Naive thymus-derived CD4-positive, alpha-beta T cell (primary cell): ENCODE measurements at regions not wholly inside any gene's neighbourhood (a gene's known extent, or its start where the extent isn't known, plus 50 kb on each side); places are given as distances from the start of the nearest gene placed in this dataset.
A peak's percentile ranks its signal among the peaks of the same experiment; 100 is the strongest.

ENCODE experiments used
- ATAC-seq: fragments of 150-1000 bp; cut with Tn5 transposase; 2 replicates; pipeline ENCODE4 v1.10.0; 2021; ENCODE audit warnings: mild to moderate bottlenecking, moderate library complexity
- CTCF ChIA-PET: fragments of 350-600 bp; sonication (Branson Sonifier 250); formaldehyde crosslinking; loops from one replicate; lab custom pipeline; 2021; ENCODE audit warnings: antibody characterized with exemption; lab: Charles Lee
- POLR2A ChIA-PET: fragments of 350-600 bp; sonication (Branson Sonifier 250); formaldehyde crosslinking; loops from one replicate; lab custom pipeline; 2021; ENCODE audit warnings: antibody characterized with exemption, inconsistent platforms; lab: Charles Lee
- DNase-seq, 9 donors: peaks; one replicate each; pipeline versions ENCODE4 v3.0.0 to v3.0.0-alpha.2; 2020 to 2022; ENCODE audit warnings: mixed read lengths in 1 of 9
- H3K27ac ChIP-seq: one replicate; pipeline ENCODE4 v1.7.0; 2013; ENCODE audit warnings: mild to moderate bottlenecking, low read depth, low read length, moderate library complexity
- H3K27me3 ChIP-seq, 2 donors: one replicate each; pipeline ENCODE4 v1.7.0; 2013; ENCODE audit warnings: low read length in 2 of 2, mild to moderate bottlenecking in 2 of 2, moderate library complexity in 2 of 2; ENCODE audit not compliant: control insufficient read depth in 2 of 2, insufficient read depth in 2 of 2
- H3K36me3 ChIP-seq, 3 experiments: 1 replicate in 2 of 3; 2 replicates in 1 of 3; pipeline ENCODE4 v1.7.0; 2013; ENCODE audit warnings: low read length in 3 of 3, mild to moderate bottlenecking in 3 of 3, moderate library complexity in 1 of 3; ENCODE audit not compliant: insufficient read depth in 3 of 3, control insufficient read depth in 2 of 3
- H3K4me1 ChIP-seq, 2 donors: one replicate each; pipeline ENCODE4 v1.7.0; 2013; ENCODE audit warnings: low read length in 2 of 2, mild to moderate bottlenecking in 2 of 2, moderate library complexity in 1 of 2; ENCODE audit not compliant: control insufficient read depth in 2 of 2, insufficient read depth in 2 of 2
- H3K4me3 ChIP-seq: 2 replicates; pipeline ENCODE4 v1.7.0; 2013; ENCODE audit warnings: mild to moderate bottlenecking, low read length
- H3K9me3 ChIP-seq, 3 experiments: 1 replicate in 2 of 3; 2 replicates in 1 of 3; pipeline ENCODE4 v1.7.0; 2013; ENCODE audit warnings: low read length in 3 of 3; ENCODE audit not compliant: control insufficient read depth in 2 of 3
- H3K27ac Mint-ChIP-seq, 9 donors: one replicate each; pipeline ENCODE4 v1.8.0; 2020 to 2022; ENCODE audit warnings: mixed read lengths in 9 of 9, mild to moderate bottlenecking in 8 of 9, moderate library complexity in 5 of 9, inconsistent platforms in 2 of 9
- H3K27me3 Mint-ChIP-seq, 5 donors: one replicate each; pipeline ENCODE4 v1.8.0; 2021 to 2022; ENCODE audit warnings: mixed read lengths in 5 of 5, mild to moderate bottlenecking in 1 of 5
- H3K36me3 Mint-ChIP-seq, 5 donors: one replicate each; pipeline ENCODE4 v1.8.0; 2020 to 2022; ENCODE audit warnings: mixed read lengths in 5 of 5, mild to moderate bottlenecking in 3 of 5, inconsistent platforms in 1 of 5
- H3K4me1 Mint-ChIP-seq, 7 donors: one replicate each; pipeline ENCODE4 v1.8.0; 2020 to 2022; ENCODE audit warnings: mixed read lengths in 7 of 7, mild to moderate bottlenecking in 3 of 7, inconsistent platforms in 1 of 7
- H3K4me3 Mint-ChIP-seq, 10 donors: one replicate each; pipeline ENCODE4 v1.8.0; 2020 to 2022; ENCODE audit warnings: mild to moderate bottlenecking in 10 of 10, mixed read lengths in 10 of 10, moderate library complexity in 6 of 10, inconsistent platforms in 2 of 10
- H3K9me3 Mint-ChIP-seq, 11 donors: one replicate each; pipeline ENCODE4 v1.8.0; 2020 to 2022; ENCODE audit warnings: mixed read lengths in 11 of 11, mild to moderate bottlenecking in 4 of 11, inconsistent platforms in 1 of 11, moderate library complexity in 1 of 11
- intact Hi-C, 2 donors: fragments of 100-400 bp; cut with micrococcal nuclease; formaldehyde crosslinking; loops; one replicate each; pipeline ENCODE4 v1.15.1; 2023

DNA sequence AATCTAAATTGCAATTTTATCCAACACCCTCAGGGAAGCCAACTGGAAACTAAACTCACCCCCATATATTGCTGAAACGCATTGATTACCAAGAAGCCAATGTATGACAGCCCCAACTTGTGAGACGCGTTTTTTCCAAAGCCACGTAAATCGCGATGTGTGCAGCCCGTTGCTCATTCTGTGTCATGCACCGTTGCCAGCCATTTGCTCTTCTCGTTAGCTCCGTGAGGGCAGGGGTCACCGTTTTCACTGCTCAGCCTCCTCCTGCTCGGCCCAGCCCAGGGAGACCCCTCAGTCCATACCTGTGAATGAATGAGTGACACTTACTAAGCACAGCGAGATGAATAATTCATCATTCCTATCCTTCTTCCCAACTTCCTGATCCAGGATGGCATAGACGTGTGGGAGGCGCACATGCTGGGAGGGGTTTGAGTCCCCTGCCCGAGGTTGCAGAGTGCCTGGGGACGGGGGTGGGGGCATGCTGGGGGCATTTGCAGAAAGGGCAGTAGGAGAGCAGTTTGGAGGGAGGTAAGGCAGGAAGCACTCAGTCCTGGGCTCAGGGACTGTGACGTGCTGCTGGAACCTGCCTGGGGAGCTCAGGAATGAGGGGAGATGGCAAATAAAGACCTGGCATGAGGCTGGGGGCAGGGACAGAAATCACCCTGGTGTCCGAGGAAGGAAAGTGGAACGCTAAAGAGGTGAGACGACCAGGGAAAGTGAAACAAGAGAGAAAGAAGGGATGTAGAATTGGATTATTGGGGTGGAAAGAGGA lies 104.2 kb upstream of the SDK1 start:
- CTCF ChIA-PET, result no interaction called here
- POLR2A ChIA-PET, result no interaction called here
- H3K27ac Mint-ChIP-seq, result no peak overlapping the region
- ATAC-seq (no peak), DNase-seq (no peak)
- no peaks in the 10 kb centered on the region for H3K4me1 Mint-ChIP-seq
- peaks cover 2 to 32% (median 11%) of the 10 kb centered on the region in 11 donors for H3K9me3 Mint-ChIP-seq
- H3K4me1 ChIP-seq, result no peaks in the 10 kb centered on the region
- H3K27ac ChIP-seq, result no peak overlapping the region
- H3K36me3 Mint-ChIP-seq, result peaks cover 0 to 6% (median 0%) of the 10 kb centered on the region in 5 donors
- H3K9me3 ChIP-seq, result no peaks in the 10 kb centered on the region
- no peak overlapping the region for H3K4me3 Mint-ChIP-seq
- intact Hi-C loops, result no loop called here
- H3K27me3 Mint-ChIP-seq, result peaks cover 0 to 11% (median 0%) of the 10 kb centered on the region in 5 donors
- no peaks in the 10 kb centered on the region for H3K27me3 ChIP-seq
- no peaks in the 10 kb centered on the region for H3K36me3 ChIP-seq
- no peak overlapping the region for H3K4me3 ChIP-seq

DNA sequence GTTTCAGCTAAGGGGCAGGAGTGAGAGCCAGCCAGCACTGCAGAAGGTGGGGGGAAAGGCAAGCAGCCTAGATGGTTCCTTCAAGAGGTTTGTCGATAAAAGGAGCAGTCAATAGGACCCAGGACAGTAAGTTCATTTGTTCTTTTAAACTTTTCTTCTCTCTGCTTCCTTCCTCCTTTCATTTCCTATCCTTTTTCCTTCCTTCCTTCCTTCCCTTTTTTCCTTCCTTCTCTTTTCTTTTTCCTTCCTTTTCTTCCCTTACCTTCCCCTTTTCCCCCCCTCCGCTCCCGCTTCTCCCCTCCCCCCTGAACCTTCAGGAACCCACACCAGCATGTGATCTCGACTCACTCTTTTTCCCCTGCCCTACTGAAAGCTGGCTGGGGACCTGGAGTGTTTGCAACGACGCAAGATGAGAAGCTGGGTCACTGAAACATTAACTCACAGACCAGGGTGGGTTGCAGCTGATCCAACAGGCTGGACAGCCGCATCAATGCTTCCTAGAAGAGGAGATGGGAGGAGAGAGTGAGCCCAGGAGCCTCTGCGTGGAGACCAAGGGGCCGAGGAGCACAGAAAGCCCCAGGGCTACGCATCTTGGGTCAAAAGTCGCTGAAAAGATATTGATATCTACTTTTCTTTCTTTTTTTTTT lies 103.4 kb upstream of the SDK1 start:
- Histone ChIP-seq H3K27me3 (no peaks in the 10 kb centered on the region), H3K9me3 (no peaks in the 10 kb centered on the region), H3K4me3 (no peak overlapping the region), H3K36me3 (no peaks in the 10 kb centered on the region), H3K4me1 (no peaks in the 10 kb centered on the region), H3K27ac (no peak overlapping the region)
- peaks cover 0 to 11% (median 0%) of the 10 kb centered on the region in 5 donors for H3K27me3 Mint-ChIP-seq
- POLR2A ChIA-PET, result no interaction called here
- H3K9me3 Mint-ChIP-seq, result peaks cover 2 to 32% (median 11%) of the 10 kb centered on the region in 11 donors
- CTCF ChIA-PET, result interaction anchor here (0.6 kb wide), 3 partner anchors 9 to 31 kb away, joined by 3 to 4 read pairs (median 3); no protein-coding TSS in a partner anchor
- ATAC-seq, result no peak
- H3K36me3 Mint-ChIP-seq, result peaks cover 0 to 6% (median 0%) of the 10 kb centered on the region in 5 donors
- no peak overlapping the region for H3K27ac Mint-ChIP-seq
- H3K4me1 Mint-ChIP-seq, result peaks cover 0 to 4% (median 0%) of the 10 kb centered on the region in 7 donors
- no peak for DNase-seq
- intact Hi-C loops, result no loop called here
- H3K4me3 Mint-ChIP-seq, result no peak overlapping the region

DNA sequence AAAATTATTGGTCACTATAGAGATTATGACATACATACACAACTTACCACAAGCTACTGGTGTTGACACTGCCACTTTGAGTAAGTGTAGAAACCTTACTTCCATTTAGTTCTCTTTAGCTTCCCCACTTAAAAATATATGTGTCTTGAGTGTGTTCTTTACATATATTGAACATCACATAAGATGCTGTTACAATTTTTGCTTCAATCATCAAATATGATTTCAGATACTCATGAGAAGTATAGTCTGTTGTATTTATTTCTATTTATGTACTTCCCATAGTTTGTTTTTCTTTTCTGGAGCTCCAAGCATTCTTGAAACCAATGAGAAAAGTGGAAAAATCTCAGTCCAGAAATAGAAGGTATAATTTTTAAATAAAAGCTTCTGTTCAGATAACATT lies 102.7 kb upstream of the SDK1 start:
- Histone ChIP-seq H3K4me1 (no peaks in the 10 kb centered on the region), H3K36me3 (no peaks in the 10 kb centered on the region), H3K27me3 (no peaks in the 10 kb centered on the region), H3K4me3 (no peak overlapping the region), H3K27ac (no peak overlapping the region), H3K9me3 (no peaks in the 10 kb centered on the region)
- ChIA-PET POLR2A (no interaction called here), CTCF (interaction anchor here (0.6 kb wide), 2 partner anchors 10 to 11 kb away, joined by 3 to 4 read pairs; no protein-coding TSS in a partner anchor)
- intact Hi-C loops, result no loop called here
- peaks cover 0 to 4% (median 0%) of the 10 kb centered on the region in 7 donors for H3K4me1 Mint-ChIP-seq
- H3K27ac Mint-ChIP-seq, result no peak overlapping the region
- H3K4me3 Mint-ChIP-seq, result no peak overlapping the region
- peaks cover 0 to 11% (median 0%) of the 10 kb centered on the region in 5 donors for H3K27me3 Mint-ChIP-seq
- no peak for ATAC-seq
- DNase-seq, result no peak
- peaks cover 0 to 6% (median 0%) of the 10 kb centered on the region in 5 donors for H3K36me3 Mint-ChIP-seq
- H3K9me3 Mint-ChIP-seq, result peaks cover 2 to 32% (median 11%) of the 10 kb centered on the region in 11 donors

DNA sequence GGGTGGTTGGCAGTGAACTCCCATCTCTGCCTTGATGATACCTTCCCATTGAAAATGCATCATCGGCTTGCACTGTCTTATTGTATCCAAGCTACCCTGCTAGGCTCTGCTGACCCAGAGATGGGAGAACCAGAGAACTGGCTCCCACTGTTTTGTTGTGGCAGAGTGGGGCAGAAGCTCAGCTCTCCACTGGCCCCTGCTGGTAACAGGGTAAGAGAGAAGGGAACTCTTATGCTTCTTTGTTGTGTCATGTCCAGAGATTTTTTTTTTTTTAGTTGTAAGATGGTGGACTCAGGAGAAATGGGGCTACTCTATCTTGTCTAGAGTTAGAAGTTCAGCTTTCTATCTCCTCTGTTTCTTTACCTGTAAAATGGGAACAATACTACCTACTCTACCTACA lies 100.5 kb upstream of the SDK1 start:
- intact Hi-C loops, result loop anchor here in 1 of 2 donors (1.0 kb wide), 2 partner anchors 313 to 335 kb away; no protein-coding TSS in a partner anchor
- no peak overlapping the region for H3K27ac ChIP-seq
- ATAC-seq, result no peak
- ChIA-PET CTCF (interaction anchor here (0.6 kb wide), 1 partner anchor 336 kb away, joined by 3 read pairs; no protein-coding TSS in a partner anchor), POLR2A (no interaction called here)
- no peaks in the 10 kb centered on the region for H3K27me3 ChIP-seq
- no peak overlapping the region for H3K4me3 Mint-ChIP-seq
- H3K4me1 Mint-ChIP-seq, result peaks cover 0 to 4% (median 0%) of the 10 kb centered on the region in 7 donors
- no peak overlapping the region for H3K4me3 ChIP-seq
- no peaks in the 10 kb centered on the region for H3K9me3 ChIP-seq
- no peaks in the 10 kb centered on the region for H3K36me3 Mint-ChIP-seq
- peaks cover 0 to 13% (median 0%) of the 10 kb centered on the region in 5 donors for H3K27me3 Mint-ChIP-seq
- no peaks in the 10 kb centered on the region for H3K36me3 ChIP-seq
- no peaks in the 10 kb centered on the region for H3K4me1 ChIP-seq
- peak in 3 of 9 donors; percentile 5 to 8 (median 8) for DNase-seq
- H3K27ac Mint-ChIP-seq, result no peak overlapping the region
- H3K9me3 Mint-ChIP-seq, result peaks cover 0 to 29% (median 11%) of the 10 kb centered on the region in 11 donors

DNA sequence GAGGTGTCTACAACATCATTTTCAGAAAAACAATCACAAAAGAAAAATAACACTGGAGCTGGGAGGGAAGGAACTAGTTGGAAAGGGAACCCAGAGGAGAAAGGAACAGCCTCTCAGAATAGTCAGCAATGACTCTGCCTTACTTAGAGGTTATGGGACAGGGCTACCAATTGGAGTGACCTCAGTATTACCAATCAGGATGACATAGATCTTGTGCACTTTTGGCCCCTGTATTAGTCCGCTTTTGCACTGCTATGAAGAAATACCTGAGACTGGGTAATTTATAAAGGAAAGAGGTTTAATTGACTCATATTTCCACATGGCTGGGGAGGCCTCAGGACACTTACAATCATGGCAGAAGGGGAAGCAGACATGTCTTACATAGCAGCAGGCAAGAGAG lies 99.7 kb upstream of the SDK1 start:
- Mint-ChIP-seq H3K27ac (peak overlapping the region in 1 of 9 donors; percentile 17), H3K4me3 (no peak overlapping the region), H3K36me3 (no peaks in the 10 kb centered on the region), H3K4me1 (peaks cover 0 to 4% (median 0%) of the 10 kb centered on the region in 7 donors), H3K27me3 (peaks cover 0 to 12% (median 0%) of the 10 kb centered on the region in 5 donors), H3K9me3 (peaks cover 0 to 29% (median 11%) of the 10 kb centered on the region in 11 donors)
- CTCF ChIA-PET, result interaction anchor here (0.6 kb wide), 1 partner anchor 47 kb away, joined by 3 read pairs; no protein-coding TSS in a partner anchor
- ATAC-seq (no peak), DNase-seq (no peak)
- intact Hi-C loops, result no loop called here
- POLR2A ChIA-PET, result no interaction called here
- no peak overlapping the region for H3K4me3 ChIP-seq
- no peak overlapping the region for H3K27ac ChIP-seq
- H3K4me1 ChIP-seq, result no peaks in the 10 kb centered on the region
- H3K36me3 ChIP-seq, result no peaks in the 10 kb centered on the region
- no peaks in the 10 kb centered on the region for H3K9me3 ChIP-seq
- H3K27me3 ChIP-seq, result no peaks in the 10 kb centered on the region

DNA sequence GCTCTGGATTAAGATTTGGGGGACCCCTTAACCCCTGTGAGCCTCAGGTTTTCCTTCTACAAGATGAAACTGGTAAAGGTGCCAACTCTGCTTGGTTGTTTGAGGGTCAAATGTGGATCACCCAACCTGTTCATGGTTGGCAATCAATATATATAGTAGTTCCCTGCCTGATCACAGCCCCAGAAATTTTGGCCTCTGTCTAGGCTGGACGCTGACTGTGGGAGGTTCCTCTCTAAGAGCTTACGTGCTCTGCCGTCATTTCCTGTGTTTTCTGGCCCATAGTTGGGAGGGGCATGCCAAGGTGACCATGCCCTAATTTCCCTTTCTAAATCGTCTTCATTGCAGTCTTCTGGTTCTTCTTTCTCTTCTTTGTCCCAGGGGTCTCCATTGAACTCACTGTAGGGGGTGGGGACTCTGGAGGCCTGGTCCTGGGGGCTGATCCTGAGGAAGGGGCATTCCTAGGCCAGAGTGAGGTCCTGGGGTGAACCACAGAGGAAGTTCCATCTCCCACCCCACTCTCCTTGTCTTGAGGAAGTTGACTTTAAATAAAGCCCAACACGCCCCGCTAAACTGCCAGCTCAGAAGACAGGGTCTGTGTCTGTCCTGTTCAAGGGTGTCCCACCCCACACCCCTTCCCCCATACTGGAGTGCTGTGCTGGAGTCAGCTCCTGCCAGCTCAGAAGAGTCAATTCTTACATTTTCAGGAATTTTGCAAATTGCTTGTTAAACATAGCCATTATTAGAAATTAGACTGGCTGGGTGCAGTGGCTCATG lies 98.9 kb upstream of the SDK1 start:
- Mint-ChIP-seq H3K27me3 (peaks cover 0 to 7% (median 0%) of the 10 kb centered on the region in 5 donors), H3K27ac (peak overlapping the region in 1 of 9 donors; percentile 48), H3K4me3 (no peak overlapping the region), H3K4me1 (peaks cover 0 to 4% (median 0%) of the 10 kb centered on the region in 7 donors), H3K36me3 (no peaks in the 10 kb centered on the region), H3K9me3 (peaks cover 0 to 29% (median 11%) of the 10 kb centered on the region in 11 donors)
- CTCF ChIA-PET, result no interaction called here
- Histone ChIP-seq H3K4me3 (no peak overlapping the region), H3K9me3 (no peaks in the 10 kb centered on the region), H3K27ac (no peak overlapping the region), H3K27me3 (no peaks in the 10 kb centered on the region), H3K36me3 (no peaks in the 10 kb centered on the region), H3K4me1 (no peaks in the 10 kb centered on the region)
- intact Hi-C loops, result no loop called here
- no peak for DNase-seq
- POLR2A ChIA-PET, result no interaction called here
- ATAC-seq, result peak; percentile 42
